ENCODE measurements at regions not wholly inside any gene's neighbourhood (a gene's known extent, or its start where the extent isn't known, plus 50 kb on each side); places are given as distances from the start of the nearest gene placed in this dataset.

DNA sequence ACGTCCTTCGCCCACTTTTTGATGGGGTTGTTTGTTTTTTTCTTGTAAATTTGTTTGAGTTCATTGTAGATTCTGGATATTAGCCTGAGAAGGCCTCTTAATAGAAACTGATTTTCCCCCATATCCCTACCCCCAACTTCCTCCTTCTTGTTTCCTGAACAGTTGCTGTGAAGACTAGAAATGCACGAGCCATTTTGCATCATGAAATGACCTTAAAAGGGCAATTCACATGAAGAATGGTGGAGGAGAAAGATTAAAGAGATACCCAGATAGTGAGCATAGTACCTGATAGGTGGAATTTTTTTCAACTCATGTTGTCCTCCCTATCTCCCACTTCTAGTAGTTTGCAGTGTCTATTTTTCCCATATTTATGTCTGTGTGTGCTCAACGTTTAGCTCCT, 55.2 kb upstream of the KCNH8 start:
- DNase-seq: no peak

DNA sequence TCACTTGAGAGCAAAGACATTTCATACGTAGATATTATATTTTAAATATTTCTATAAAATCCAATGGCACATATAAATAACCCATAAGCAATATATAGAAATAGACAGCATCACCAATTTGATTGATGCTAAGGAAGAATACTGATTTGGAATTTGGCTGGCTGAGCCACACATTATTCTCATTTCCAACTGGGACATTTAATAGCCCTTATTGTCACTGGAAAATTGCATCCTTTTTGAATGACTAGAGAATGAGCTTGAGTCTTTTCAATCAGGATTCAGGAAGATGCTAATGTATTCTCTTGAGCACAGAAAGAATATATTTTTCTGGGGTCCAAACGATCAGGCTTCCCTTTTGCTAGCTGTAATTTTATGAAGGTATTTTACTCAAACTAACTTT, 70.9 kb upstream of the KCNH8 start:
- no peak for DNase-seq

DNA sequence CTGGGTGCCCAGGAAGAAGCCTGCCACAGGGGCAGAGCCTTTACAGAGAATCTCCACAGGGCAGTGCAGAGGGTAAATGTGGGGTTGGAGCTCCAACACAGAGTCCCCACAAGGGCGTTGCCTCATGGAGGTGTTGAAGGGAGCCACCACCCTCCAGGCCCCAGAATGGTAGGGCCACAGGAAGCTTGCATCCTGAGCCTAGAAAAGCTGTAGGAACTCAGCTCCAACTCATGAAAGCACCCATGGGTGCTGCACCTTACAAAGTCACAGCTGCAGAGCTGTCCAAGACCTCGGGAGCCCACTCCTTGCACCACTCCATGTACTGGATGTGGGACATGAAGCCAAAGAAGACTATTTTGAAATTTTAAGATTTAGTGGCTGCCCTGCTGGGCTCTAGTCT, 73.3 kb upstream of the KCNH8 start:
- no peak for DNase-seq

DNA sequence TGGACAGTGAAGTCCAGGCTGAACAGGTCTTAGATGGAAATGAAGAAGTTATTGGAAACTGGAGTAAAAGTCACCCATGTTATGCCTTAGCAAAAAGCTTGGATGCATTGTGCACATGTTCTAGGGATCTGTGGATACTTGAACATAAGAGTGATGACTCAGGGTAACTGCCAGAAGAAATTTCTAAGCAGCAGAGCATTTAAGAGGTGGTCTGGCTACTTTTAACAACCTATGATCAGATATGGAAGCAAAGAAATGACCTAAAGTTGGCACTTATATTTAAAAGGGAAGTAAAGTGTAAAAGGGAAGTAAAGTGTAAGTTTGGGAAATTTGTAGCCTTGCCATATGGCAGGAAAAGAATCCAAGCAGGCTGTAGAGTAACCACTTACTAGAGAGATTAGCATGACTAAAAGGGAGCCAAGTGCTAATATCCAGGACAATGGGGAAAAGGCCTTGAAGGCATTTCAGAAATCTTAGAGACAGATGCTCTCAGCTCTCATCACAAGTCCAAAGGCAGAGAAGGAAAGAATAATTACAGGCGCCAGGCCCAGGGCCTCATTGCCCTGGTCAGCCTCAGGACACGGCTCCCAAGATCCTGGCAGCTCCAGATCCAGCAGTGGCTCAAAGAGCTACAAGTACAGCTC, 73.9 kb upstream of the KCNH8 start:
- DNase-seq: no peak

DNA sequence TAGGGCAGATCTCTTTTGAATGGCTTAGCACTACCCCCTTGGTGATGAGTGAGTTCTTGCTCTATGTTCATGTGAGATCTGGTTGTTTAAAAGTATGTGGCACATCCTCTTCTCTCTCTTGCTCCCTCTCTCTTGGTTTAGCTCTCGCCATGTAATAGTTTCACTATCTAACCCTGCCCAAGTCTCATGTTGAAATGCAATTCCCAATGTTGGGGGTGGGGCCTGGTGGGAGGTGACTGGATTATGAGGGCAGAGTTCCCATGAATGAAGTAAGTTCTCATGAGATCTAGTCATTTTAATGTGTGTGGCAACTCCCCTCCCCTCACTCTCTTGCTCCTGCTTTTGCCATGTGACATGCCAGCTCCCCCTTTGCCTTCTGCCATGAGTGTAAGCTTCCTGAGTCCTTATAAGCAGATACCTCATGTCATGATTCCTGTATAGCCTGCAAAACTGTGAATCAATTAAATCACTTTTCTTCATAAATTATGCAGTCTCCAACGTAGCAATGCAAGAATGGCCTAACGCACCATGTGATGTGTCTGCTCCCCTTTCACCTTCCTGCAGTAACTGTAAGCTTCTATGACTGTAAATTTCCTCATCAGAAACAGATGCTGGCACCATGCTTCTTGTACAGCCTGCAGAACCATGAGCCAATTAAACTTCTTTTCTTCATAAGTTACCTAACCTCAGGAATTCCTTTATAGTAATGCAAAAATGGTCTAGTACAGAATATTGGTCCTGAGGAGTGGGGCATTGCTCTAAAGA, 74.8 kb upstream of the KCNH8 start:
- DNase-seq: no peak

DNA sequence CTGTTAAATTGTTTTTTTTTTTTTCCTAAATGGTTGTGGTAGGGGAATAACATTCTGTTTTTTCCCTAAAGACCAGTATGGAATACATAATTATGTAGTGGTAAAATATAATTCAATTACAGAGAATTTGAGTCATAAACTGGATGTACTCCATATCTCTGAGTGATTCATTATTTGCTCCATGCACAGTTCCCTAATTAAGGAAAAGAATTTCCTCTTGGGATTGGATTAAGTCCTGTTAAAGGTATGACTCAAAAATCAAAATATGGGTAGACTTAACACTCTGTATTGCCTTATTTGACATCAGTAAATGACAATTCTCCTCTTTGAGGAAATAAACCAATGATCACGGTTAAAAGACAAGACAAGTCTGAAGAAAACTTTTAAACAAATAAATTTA, 78.0 kb upstream of the KCNH8 start:
- DNase-seq: peak; percentile 18

DNA sequence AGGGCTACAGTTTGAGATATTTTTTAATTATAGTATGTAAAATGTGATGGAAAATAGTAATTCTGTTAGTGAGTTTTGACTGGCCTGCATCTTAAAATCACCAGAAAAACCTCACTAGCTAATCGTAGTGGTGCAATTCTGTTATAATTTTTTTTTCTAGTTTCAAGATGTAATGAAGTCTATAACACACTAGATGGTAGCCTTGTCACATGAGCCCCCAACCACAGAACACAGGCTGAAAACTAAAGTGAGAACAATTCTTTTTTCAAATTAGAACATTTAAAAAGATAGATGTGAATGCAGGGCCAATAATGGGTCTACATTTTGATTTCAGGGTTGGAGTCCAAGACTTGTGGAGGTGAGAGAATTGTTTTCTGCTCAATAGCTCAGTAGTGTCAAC, 83.3 kb upstream of the KCNH8 start:
- DNase-seq: no peak

DNA sequence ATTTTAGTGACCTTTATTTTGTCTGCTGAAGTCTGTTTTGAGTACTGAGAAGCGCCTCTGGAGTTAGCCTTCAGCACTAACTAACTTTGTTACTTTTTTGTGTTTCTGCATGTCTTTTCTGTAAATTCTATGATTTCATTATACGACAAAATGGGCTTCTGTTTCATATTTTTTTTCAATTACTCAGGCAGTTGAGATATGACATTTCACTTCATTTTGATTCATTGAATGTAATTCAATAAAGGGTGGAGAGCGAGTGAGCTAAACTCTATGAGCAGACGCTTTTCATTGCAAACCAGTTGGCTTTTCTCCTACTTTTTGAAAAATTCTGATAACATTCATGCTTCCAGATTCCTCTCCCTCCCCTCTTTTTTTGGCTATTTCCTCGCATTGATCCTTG, 84.4 kb upstream of the KCNH8 start:
- no peak for DNase-seq

DNA sequence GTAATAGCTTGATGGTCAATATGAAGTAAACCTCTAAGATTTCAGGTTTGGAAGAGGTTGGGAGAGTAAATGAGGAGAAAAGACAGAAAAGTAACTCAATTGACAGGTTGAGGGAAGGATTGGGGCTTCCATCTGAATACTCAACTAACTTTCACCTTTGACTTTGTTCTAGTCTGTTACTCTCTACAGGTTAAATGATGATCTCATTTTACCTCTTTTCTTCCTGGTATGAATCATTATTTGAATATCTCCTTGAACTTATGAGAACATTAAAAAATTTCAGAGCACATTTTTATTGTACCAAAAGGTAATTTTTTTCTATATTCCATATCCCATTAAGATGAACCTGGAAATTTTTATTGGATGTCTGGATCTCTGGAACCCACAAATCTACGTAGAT, 87.9 kb upstream of the KCNH8 start:
- no peak for DNase-seq

DNA sequence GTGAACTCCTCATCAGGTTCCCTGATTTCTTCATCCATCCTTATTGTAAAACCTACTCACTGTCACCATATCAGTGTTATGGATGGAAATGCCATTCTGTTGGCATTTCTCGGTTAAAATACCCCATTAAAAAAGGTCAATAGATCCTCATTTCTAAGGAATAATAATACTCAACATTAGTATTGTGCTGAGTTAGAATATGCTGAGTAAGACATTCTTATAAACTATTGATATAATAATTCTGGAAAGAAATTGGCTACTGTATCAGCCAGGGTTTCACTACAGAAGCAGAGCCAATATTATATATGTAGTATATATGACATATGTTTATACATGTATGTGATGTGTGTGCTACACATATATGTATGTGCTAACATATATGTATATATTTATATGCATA, 95.4 kb upstream of the KCNH8 start:
- DNase-seq: no peak

DNA sequence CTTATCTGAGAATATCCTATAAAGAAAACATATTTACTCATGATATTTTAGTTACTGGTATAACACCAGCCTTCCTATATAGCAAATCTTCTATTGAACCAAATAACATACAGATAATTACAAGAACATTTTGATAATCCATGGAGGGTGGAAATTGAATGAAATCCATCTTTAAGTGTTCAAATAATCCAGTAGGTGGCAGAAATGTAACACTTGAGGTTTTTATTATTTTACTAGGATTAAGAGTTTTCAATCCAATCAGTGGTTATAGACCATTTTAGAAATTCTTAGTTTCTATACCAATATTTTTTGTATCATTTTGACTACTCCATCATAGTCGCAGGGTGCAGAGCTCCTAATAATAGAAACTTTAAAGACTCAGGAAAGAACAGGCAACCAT, 101.9 kb upstream of the KCNH8 start:
- DNase-seq: no peak

DNA sequence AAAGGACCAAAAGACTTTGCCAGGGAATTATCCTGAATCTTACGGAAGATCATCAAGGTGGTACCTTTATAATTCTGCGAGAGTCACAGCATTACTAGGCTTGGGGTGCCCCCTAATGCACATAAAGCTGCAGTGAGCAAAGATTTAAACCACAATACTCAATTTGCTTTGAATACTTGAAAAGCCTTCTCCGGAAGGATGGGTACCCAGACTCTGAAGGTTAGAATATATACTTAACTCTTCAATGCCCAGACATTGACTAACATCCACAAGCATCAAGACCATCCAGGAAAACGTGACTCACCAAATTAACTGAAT, 117.8 kb upstream of the KCNH8 start:
- DNase-seq: no peak

DNA sequence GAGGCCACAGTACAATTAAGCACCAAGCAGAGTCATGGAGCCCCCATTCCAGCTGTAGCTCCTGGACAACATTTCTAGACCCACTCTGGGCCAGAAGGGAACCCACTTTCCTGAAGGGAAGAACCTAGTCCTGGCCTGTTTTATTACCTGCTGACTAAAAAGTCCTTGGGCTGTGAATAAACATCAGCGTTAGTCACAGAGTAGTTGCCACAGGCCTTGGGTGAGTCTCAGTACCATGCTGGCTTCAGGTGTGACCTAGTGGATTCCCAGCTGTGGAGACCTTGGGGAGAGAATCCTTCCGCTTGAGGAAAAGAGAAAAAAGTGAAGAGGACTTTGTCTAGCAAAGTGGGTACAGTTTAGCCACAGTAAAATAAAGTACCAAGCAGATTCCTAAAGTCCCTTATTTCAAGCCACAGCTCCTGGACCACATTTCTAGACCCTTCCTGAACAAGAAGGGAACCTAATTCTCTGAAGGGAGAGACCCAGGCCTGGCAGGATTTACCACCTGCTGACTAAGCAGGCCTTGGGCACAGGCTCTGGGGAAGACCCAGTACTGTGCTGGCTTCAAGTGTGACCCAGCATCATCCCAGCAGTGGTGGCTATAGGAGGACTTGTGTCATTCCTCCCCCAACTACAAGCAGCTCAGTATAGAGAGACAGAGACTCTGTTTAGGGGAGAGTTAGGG, 118.3 kb upstream of the KCNH8 start:
- DNase-seq: no peak

DNA sequence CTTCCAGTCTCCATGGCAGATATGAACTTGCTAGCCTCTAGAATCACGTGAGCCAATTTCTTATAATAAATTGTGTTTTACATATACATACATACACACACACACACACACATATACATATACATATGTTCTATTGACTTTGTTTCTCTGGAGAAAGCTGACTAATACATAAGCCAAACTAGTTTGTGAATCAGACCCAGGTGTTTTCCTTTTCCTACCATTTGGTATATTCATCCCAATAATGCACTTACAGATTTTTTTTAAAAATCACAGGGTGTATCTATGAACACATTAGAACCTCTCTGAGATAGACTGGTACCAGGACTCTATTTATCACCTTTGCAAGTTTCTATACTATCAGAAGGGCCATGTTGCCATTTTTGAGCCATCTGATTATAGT, 122.9 kb upstream of the KCNH8 start:
- DNase-seq: no peak

DNA sequence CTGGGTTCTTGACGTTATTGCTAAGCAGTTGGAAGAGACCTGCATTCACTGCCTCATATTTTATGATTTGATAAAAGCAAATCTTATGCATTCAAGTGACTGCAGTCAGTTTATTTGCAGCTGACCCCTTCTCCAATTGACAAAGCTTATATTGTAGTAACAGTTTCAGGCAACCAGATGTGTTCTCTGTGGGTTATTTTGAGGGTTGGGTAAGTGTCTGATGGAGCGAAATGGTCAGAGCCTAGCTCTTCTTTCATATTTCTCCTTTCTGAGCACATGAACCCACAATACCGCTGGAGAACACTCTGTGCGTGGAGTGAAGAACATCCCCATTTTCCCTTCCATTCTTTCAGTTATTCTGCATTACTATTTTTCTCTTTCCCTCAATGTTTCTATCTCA, 125.8 kb upstream of the KCNH8 start:
- no peak for DNase-seq

DNA sequence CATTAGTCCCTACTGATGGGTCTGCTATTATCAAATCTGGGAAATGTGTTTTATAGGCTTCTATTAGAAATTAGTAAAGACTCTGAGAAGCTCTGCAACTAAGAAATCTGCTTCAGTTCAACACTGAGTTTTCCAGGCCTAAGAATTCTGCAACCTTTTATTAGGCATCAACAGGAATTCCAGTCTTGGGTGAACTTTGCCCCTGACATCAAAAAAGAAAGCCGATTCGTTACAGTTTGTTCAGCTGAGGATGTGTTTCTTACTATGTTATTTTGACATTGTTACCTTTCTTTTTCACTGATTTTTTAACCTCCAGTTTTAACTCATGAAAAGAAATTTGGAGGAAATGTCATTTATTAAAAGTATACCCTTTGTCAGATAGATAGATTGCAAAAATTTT, 131.5 kb upstream of the KCNH8 start:
- DNase-seq: no peak

DNA sequence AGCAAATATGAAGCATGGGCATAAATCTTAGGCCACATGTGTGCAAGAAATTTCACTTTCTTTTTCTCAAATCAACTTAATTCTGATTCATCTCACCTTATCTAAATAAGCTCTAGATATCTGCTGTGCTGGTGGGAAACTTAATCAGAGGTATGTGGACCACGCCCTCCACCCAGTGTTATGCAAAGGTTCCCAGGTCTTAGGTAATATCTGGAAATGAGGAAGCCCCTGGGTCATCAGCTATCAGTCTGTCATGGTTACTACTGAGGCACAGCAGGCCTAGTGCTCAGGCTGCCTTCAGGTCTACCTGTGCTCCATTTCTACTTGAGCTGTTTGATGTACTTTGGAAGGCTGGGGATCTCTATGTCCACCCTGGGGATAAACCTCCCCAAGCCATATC, 134.4 kb upstream of the KCNH8 start:
- DNase-seq: no peak

DNA sequence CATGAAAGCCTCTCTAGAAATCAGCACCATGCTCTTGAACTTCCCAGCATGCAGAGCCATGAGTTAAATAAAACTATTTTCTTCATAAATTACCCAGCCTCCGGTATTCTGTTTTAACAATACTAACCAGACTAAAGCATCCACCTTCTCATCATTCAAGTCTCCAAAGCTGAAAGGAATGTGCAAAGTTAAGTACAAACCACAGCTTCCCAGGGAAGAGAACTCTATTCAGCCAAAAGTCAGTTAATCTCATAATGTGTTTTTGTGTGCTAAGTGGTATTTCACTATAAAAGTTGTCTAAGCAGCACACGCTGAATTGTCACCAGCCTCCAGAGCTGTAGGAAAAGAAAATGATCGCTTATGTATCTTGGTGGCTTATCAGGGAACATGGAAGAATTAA, 135.5 kb upstream of the KCNH8 start:
- DNase-seq: no peak

DNA sequence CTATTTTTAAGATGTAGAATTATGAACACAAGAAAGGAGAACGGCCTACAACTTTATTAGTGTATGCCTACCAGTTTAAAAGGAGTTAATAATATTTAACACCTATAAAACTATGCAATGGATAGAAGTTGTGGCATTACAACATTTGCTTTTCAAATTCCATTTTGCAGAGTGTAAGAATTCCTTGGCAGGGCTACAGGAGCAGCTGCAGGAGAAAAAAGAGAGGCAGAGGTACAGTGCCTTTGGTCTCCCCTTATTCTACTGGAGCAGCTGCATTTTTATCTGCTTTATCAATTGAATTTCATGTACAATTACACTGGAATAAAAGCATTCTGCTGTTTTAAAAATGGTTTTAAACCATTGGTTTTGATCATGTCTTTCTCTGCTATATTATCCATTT, 145.7 kb upstream of the KCNH8 start:
- DNase-seq: no peak

DNA sequence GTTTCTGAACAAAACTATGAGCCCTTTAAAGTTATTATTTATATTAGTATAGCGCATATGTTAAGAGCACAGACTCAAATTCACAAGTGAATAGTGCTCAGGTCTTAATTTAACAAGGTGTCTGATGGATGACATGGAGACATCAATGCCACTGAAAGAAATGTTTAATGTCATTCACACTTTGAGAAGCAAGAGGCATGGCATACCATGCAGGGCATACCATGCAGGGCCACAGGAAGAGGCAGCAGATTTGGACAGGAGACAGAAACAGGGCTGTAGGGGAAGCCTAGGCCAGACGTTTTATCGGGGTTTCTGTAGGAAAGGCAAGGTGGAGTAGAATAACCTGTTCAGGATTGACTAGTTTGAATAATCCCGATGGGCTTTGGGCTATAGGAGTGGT, 150.2 kb upstream of the KCNH8 start:
- DNase-seq: no peak

DNA sequence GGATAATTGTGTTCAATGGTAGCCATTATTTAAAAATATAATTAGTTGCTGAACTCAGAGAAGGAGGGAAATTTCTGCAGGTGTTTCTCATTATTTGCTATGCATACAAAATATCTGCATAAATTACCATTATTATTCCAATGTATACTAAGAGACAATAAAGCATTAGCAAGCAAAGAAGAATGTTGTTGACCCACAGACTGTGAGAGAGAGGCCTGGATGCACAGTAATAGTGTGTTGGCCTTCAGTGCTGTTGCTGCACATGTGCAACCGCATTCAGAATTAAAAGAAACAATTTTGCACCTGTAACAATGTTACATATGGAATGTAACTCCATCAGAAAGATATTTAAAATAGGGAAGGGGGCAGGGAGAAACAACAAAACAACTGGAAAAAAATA, 155.6 kb upstream of the KCNH8 start:
- DNase-seq: no peak

DNA sequence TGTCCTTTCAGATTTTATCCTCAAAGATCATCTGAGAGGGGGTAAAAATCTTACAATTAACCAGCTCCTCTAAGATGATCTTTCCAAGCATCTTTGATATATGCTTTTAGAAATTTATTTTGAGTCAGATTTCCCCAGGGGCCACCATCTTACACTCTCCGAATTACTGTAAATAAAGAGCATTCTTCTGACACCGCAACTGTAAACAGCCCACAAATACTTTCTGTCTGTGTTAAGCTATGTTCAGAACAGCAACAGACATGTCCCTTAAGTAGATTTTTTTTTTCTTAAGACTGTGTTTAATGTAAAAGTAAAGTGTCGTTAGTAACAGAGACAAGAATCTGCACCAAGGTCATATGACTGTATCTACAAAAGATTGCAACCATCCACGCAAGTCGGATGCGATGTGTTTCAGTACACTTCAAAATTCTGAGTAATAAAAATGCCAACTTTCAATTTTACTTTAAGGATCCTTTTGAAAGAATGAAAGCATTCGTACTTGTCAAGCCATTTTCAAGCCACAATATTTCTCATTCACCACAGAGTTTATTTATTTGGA, 159.0 kb upstream of the KCNH8 start:
- no peak for DNase-seq

DNA sequence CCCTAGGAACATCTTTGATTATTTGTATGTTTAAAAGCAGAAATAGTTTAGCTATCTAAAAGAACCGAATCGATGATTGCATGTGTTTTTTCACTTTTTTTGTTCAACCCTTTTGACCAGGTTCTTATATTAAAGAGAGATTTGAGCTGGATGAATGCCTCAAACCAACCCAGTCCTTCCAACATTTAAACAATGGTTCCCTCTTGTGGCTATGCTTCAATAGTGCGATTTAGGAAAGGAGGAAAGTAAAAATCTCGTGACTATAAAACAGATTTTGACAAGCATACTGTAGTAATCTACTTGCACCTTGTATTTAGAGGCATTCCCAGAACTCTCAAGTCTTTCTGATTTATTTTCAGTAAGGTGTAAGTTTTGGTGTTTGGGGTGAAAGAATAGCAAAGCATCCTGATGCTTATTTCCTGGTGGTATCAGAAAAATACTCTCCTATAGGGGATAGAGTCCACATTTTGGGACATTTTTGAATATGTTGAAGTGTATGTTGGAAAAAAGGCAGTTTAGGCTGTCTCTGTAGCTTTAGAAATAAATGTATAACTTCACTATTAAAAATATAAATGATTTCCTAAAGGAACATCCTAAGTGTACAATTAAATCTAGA, 159.6 kb upstream of the KCNH8 start:
- no peak for DNase-seq

DNA sequence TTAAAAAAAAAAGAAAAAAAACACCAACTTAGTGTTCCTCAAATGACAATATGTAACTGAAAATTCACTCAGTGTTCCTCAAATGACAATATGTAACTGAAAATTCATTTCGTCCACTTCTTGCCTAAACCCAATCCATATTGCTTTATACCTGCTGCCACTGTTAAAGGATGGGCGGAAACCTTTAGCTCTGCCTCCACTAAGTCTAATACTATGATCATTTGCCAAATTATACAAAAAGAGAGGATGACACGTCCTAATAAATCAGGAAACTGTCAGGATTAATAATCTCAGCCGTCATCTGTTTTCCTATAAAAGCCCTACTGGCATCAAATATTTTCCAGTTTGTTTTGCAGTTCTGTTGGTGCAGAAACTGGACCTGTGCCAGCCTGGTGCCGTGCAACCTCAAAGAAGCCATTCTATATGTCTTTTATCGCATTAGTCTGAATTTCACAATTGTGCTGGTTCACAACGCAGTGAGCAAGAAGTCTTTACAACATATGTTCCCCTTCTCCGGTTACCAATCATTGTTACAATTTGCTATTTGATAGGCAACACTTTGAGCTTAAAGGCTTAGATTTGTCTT, 160.4 kb upstream of the KCNH8 start:
- no peak for DNase-seq

Data from fibroblast of upper back skin (primary cell).